Stimulated activated CD8-positive, alpha-beta memory T cell treated with anti-CD3 and anti-CD28 coated beads, Interleukin-4, amount 100 ng/mL, for 48 hours (primary cell): ENCODE measurements at regions not wholly inside any gene's neighbourhood (a gene's known extent, or its start where the extent isn't known, plus 50 kb on each side); places are given as distances from the start of the nearest gene placed in this dataset.
A peak's percentile ranks its signal among the peaks of the same experiment; 100 is the strongest.

Source experiments
- DNase-seq: peaks from one replicate; pipeline ENCODE4 v3.0.0-alpha.2; 2020

DNA sequence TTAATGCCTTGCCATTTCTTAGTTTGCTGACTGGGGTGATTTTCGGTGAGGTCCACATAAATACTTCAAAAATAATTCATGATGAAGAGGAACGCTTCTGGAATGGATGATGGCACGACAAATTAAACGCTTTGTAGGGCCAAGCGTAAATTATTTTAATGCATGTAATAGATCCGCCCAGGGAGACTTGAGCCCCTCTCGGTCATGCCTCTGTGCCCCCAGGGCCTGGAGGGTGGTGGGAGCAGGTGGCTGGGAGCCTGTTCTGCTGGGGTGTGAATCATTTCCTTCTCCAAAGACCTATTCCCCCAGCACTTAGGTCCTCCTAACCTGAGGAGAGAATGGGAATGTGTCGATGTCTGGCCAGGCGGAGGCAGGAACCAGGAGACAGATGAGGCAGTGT lies 350.6 kb downstream of the ZNF536 start:
- no peak for DNase-seq

GRCh38 chr19:30722186-30722585 lies 350.0 kb downstream of the ZNF536 start:
- DNase-seq: no peak

- DNase-seq: no peak
These were observed 347.8 kb downstream of the ZNF536 start for GRCh38 chr19:30719999-30720345.

GRCh38 chr19:30719189-30719998 lies 347.2 kb downstream of the ZNF536 start:
- DNase-seq: peak; percentile 25

DNA sequence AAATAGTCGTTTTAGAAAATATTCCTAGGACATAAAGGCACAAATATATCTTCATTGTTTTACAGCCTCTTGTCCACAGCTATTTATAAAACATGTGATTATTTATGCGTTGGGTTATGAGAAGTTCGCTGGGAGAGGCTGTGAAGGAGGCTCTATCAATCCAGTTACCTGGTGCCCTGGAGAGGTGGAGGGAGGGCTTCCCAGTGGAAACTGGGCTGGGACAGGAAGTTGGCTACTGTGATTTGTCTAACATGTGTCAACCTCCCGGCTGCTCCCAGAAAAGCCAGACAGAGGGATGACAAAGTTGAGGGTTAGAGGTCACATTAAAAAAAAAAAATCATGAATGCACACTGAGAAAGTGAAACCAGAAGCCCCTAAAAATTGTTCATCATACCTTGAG lies 346.5 kb downstream of the ZNF536 start:
- DNase-seq: no peak

DNA sequence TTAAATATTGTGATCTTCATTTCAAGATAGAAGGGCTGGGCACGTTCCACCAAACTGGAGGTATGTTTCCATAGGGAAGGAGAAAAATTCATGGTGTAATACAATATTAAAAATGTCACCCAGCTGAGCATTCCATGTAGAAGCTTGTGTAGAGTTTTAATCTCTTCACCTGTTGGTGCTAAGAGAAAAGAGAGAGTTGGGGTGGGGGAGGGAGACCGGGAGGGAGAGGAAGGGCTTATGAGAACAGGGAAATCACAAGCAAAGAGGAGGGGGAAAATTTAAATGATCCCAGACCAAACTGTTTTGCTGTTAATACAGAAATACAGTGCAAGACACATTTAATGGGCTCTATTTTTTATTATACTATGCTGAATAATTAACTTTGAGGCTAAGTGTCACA lies 345.8 kb downstream of the ZNF536 start:
- no peak for DNase-seq

DNA sequence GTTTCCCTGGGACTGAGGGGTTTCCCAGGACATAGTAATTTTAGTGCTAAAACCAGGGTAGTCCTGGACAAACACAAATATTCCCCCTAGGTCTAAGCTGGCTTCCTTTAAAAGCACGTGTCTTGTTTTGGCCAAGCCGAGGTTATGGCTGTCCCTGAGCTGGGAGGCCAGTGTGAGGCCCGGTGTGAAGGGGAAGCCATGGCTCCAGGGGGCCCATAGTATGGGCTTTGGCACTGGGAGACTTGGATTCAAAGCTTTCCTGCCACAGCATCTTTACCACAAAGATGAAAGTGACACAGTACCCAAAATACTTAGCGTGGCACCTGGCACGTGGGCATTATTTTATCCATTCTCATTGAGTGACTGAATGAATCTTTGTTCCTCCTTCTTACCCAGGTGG lies 345.2 kb downstream of the ZNF536 start:
- no peak for DNase-seq

DNA sequence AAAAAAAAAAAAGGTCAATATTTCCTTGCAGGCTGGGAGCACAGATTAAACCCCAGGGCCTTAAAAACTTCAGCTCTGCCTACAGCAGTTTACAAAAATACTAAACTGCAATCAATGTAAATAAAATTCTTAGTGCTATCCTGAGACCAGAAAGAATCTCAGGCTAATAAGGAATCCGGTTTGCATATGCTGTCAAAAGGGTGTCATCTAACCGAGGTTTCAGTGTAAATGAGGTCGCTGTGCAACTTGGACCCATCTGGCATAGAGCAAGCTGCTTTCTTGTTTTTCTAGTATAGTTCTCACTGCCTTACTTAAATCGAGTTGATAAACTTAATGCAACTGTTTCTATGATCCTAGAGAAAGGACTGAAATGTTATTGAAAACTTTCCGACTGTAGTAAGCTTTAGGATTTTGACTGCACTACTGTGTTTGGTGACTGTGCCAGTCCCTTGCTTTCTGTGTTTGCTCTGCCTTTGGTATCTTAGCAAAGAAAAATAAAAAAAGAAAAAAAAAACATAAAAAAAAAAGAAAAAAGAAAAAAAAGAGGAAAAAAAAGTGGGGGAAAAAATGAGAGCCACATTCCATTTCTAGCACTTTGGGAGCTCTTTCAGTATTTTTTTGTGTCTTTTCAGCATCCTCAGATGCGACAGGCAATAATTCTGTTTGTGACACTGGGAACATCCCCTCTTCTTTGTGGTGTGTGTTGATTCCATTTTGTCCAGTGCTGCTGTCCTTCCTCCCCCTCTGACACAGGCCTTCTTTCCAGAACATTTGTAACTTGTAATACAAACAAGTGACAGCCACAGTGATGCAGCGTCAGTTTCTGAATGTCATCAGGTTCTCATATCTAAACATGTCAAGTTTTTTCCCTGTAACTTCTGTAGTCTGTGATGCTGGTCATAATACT lies 340.5 kb downstream of the ZNF536 start:
- no peak for DNase-seq

DNA sequence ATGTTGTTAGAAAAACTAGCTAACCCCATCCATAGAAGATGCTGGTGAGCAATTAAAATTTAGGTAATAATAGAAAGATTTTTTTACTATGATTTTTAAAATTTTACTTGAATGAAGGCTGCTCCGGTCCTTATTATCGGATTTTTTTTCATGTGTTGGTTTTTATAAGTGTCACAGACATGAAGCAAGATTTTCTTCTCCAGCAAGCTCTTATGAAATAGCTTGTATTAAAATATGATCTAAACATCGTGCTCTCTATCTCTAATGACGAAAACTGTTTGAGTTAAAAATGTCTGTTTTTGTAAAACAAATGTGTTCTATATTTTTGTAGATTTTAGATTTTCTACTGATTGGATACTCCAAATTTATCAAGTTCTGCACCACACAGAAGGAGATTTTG lies 339.6 kb downstream of the ZNF536 start:
- no peak for DNase-seq

DNA sequence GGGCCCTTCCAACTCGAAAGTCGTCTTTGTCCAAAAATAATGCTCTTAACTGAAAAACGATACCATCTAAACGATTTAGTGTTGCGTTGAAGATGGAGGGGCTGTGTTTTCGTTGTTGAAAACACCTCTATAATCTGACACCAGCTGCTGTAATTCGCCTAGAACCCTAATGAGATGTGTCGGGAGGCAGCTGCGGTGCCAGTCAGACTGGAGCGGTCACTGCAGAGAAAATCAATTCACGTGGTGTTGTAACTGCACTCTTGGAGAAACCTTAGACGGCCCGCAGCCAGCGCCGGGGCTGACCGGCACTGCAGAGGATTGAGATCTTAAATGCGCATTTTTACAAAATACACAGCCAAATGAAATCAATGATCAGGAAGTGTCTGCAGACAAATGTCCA lies 339.1 kb downstream of the ZNF536 start:
- no peak for DNase-seq

DNA sequence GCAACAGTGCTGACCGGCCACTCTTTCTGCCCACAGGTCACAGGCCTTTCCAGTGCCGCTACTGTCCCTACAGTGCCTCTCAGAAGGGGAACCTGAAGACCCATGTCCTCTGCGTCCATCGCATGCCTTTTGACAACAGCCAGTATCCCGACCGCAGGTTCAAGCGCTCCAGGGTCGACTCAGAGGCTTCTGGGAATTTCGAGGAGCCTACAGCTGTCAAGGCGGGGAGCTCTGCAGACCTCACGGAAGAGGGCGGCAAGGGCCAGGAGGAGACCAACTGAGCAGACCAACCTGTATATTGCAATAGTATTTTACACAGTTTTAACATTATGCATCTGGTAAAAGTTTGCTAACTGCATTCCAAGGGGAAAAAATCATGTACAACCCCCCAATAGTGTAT lies 338.5 kb downstream of the ZNF536 start:
- no peak for DNase-seq

GRCh38 chr19:30708416-30709178 lies 336.4 kb downstream of the ZNF536 start:
- DNase-seq: no peak

DNA sequence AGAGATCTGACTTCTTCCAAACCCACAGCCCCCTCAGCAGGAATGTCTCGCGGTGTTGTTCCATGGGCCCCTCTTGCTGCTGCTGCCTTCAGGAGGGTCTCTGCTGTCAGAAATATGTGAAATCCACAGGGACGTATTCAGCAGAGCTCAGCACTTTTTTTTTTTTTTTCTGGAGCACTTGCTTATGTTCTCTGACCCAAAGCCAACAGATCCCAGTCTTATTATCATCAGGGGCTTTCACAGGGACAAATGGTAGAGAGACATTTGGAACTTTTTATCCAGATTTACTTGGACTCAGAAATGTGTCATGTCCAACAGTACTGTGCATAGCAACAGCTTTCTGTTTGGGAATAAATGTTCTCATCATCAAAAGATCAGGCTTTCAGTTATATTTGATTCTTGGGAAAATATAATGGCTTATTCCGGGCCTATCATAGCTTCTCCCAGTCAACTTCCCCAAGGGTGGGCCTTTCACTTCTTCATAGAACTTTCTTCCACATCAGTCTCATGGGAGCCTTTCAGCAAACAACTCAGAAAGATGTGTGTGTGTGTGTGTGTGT lies 332.7 kb downstream of the ZNF536 start:
- DNase-seq: no peak

DNA sequence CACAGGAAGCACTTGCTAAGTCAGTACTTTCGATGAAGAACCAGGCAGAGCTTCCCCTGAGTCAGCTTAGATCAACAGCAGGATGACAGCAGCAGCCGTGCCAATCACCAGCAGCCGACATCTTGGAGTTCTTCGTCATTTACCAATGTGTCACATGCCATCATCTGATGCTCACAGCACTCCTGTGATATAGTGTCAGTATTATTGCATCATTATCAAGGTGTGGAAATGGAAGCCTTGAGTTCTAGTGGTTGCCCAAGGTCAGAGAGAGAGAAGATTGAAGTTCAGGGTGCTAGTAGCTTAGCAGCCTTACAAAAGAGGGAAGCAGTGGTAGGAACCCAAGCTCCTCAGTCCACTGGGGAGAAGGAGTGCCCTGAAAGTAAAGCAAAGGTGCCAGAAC lies 331.5 kb downstream of the ZNF536 start:
- no peak for DNase-seq

DNA sequence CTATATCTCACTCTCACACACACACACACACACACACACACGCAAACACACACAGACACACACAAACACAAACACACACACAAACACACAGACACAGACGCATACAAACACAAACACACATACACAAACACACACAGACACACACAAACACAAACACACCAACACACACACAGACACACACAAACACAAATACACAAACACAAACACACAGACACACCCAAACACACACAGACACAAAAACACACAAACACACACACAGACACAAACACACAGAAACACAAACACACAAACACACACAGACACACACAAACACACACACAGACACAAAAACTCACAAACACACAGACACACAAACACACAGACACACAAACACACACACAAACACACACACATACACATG lies 329.0 kb downstream of the ZNF536 start:
- DNase-seq: no peak

DNA sequence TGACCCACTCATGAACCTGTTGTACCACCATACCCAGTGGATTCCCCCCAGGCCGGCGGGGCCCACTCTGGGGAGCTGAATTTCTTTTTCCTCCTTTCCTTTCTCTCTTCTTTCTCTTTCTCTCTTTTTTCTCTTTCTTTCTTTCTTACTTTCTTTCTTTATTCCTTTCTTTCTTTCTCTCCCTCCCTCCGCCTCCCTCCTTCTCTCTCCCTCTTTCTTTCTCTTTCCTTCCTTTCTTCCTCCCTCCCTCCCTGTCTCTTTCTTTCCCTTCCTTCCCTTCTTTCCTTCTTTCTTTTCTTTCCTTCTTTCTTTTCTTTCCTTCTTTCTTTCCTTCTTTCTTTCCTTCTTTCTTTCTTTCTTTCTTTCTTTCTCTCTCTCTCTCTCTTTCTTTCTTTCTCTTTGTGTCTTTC lies 327.7 kb downstream of the ZNF536 start:
- no peak for DNase-seq

DNA sequence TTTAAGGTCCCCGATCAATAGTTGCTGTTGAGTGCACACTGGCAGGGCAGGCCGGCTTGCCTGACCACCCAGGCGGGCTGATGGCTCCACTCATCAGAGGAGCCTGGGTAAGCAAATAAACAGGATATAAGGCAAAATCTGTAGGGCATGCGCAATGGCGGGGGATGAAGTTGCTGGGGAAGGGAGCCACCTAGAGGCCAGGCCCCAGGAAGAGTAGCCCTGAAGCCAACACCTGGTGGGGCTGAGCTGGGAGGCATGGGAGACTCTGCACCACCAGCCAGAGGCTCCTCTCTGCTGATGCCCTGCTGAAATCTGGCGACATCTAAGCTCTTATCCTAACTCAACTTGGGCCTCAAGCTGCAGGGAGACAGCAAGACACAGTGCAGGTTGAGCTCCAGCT lies 324.3 kb downstream of the ZNF536 start:
- no peak for DNase-seq

GRCh38 chr19:30695171-30695875 lies 323.1 kb downstream of the ZNF536 start:
- no peak for DNase-seq

GRCh38 chr19:30694156-30694755 lies 322.1 kb downstream of the ZNF536 start:
- no peak for DNase-seq

GRCh38 chr19:30692879-30693503 lies 320.8 kb downstream of the ZNF536 start:
- DNase-seq: no peak

DNA sequence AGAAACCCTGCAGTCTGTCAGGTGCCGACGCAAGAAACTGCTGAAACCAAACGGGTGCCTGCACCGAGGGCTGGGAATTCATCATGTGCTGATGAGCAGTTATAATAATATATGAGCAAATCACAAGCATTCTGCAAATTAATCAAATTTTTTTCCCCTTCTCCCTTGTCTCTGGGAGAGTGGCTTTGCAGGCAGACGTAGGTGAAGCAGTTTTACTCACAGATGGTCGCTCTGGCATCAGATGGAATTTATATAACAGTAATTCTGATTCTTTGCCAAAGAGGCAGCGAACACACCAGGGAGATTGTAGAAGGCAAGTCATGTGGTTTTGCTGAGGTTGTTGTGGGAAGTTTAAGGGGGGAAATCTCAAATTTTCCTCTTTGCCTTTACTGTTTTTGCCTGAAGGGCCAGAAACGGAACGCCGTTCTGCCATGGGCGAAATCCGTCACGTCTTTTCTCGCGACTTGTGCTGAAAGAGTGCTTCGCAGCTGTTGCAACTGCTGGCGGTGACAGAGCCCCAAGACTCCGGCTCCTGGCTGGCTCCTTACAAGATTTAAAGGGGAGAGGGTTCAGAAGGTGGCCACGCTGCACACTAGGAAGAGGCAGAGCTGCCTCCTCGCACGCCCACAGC lies 320.1 kb downstream of the ZNF536 start:
- no peak for DNase-seq
